ENCODE measurements at regions not wholly inside any gene's neighbourhood (a gene's known extent, or its start where the extent isn't known, plus 50 kb on each side); places are given as distances from the start of the nearest gene placed in this dataset.

DNA sequence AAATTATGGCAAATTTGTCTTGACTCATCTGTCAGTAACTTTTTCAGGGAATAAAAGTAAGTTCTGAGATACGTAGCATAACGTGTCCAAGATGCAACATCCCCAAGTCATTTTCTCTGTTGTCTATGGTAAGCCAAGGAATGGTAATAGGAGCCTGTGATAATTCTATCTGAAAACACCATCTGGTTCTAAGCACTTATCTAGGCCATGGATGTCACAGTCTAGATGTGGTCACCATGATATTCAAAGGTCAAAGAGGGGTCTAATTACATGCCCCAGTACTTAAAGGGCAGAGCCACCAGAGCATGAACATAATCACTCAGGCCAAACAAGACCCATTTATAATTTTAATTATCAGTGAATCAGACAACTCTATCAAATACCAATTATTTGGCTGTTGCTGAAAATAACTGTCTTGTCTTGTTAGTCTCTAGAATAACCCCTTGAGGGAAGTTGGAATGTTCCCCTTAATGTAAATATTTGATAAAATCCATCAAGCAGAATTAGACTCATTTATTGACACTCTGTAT is 225.1 kb upstream of the MPPED2 start:
- Histone ChIP-seq H3K4me3 (replicated peaks in 1 of 3) (no peak overlapping the region), H3K27ac (no peak overlapping the region), H3K36me3 (no peaks in the 10 kb centered on the region), H3K4me1 (no peaks in the 10 kb centered on the region), H3K27me3 (no peaks in the 10 kb centered on the region), H3K9me3 (no peaks in the 10 kb centered on the region)
- intact Hi-C loops (cut with DNase I), result no loop called here
- DNase-seq, result no peak
- TF ChIP-seq, protein P1, sequence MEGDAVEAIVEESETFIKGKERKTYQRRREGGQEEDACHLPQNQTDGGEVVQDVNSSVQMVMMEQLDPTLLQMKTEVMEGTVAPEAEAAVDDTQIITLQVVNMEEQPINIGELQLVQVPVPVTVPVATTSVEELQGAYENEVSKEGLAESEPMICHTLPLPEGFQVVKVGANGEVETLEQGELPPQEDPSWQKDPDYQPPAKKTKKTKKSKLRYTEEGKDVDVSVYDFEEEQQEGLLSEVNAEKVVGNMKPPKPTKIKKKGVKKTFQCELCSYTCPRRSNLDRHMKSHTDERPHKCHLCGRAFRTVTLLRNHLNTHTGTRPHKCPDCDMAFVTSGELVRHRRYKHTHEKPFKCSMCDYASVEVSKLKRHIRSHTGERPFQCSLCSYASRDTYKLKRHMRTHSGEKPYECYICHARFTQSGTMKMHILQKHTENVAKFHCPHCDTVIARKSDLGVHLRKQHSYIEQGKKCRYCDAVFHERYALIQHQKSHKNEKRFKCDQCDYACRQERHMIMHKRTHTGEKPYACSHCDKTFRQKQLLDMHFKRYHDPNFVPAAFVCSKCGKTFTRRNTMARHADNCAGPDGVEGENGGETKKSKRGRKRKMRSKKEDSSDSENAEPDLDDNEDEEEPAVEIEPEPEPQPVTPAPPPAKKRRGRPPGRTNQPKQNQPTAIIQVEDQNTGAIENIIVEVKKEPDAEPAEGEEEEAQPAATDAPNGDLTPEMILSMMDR (IDR thresholded peaks at IDR 0.05), result no peak
- no peak for TF ChIP-seq POLR2A (IDR thresholded peaks at IDR 0.05)
- WGBS, 2 donors, result 90 to 94% methylated on average over 2 of the region's 2 CpGs

DNA sequence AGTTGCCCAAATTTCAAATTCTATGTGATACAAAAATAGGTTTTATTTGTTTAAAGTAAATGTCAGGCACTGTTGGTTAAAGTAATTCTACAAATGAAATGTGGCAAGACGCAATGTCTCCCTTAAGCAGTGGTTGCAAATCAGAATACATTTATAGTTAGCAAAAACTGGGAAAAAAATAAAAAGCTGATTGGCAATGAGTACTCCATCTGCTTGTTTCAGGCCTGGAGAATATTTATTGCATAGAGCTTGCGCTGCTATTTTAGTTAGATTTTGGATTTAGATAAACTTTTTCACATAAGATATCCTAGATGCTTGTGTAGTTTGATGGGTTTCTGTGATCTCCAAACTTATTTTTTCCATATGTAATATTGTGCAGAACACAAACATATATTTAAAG is 224.0 kb upstream of the MPPED2 start:
- Histone ChIP-seq H3K27ac (no peak overlapping the region), H3K4me3 (replicated peaks in 1 of 3) (no peak overlapping the region), H3K36me3 (no peaks in the 10 kb centered on the region), H3K4me1 (no peaks in the 10 kb centered on the region), H3K27me3 (no peaks in the 10 kb centered on the region), H3K9me3 (no peaks in the 10 kb centered on the region)
- no peak for DNase-seq
- intact Hi-C loops (cut with DNase I), result no loop called here
- TF ChIP-seq, protein P1 (IDR thresholded peaks at IDR 0.05), result no peak
- no peak for TF ChIP-seq POLR2A (IDR thresholded peaks at IDR 0.05)
- WGBS, 2 donors, result 92 to 93% methylated on average over 2 of the region's 2 CpGs

DNA sequence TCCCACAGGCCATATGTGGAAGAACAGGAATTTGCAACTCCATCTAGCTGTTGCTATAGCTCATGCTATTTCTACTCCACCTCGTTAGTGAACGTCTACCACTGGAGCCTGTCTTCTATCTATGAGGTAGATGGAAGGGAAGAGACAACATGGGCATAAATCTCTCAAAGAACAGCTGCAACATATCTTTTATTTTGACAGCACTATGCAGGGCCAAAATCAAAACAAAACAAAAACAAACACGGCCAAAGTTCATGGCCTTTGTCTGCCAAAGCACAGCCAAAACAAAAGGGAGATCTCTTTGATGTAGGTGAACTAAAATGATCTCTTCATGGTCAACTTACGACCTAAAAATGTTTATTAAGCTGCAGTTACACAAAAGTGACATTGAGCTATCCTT is 215.2 kb upstream of the MPPED2 start:
- 55 to 64% methylated on average over 4 of the region's 4 CpGs for WGBS, 2 donors
- intact Hi-C loops (cut with DNase I), result no loop called here
- H3K27ac ChIP-seq, result no peak overlapping the region

DNA sequence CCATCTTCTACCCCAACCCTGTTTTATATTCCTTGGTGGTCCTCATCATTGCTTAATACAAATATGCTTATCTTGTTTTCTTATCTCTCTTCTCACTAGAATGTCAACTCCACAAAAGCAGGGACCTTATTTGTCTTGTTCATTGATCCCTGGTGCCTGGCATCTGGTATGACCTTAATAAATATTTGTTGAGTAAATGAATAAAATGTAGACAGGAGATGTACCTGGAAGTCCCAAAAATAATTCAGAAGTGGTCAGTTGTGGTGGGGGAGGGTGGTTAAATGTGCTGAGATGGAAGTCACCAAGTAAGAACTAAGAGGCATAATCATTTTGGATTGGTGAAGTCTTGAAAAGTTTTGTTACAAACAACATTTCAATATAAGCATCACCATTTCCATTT is 214.8 kb upstream of the MPPED2 start:
- no peak for DNase-seq
- no peaks in the 10 kb centered on the region for H3K27me3 ChIP-seq
- no peaks in the 10 kb centered on the region for H3K36me3 ChIP-seq
- no peak overlapping the region for H3K4me3 ChIP-seq (replicated peaks in 1 of 3)
- no peaks in the 10 kb centered on the region for H3K9me3 ChIP-seq
- TF ChIP-seq POLR2A (IDR thresholded peaks at IDR 0.05), result no peak
- TF ChIP-seq, protein P1 (IDR thresholded peaks at IDR 0.05), result no peak
- no peaks in the 10 kb centered on the region for H3K4me1 ChIP-seq
- intact Hi-C loops (cut with DNase I), result no loop called here
- H3K27ac ChIP-seq, result no peak overlapping the region

More for the DNA sequence above, 215.2 kb upstream of the MPPED2 start:
- H3K27me3 ChIP-seq, result no peaks in the 10 kb centered on the region
- no peak for TF ChIP-seq POLR2A (IDR thresholded peaks at IDR 0.05)
- TF ChIP-seq, protein P1 (IDR thresholded peaks at IDR 0.05), result no peak
- no peak for DNase-seq
- no peak overlapping the region for H3K4me3 ChIP-seq (replicated peaks in 1 of 3)
- H3K4me1 ChIP-seq, result no peaks in the 10 kb centered on the region
- no peaks in the 10 kb centered on the region for H3K9me3 ChIP-seq
- no peaks in the 10 kb centered on the region for H3K36me3 ChIP-seq

DNA sequence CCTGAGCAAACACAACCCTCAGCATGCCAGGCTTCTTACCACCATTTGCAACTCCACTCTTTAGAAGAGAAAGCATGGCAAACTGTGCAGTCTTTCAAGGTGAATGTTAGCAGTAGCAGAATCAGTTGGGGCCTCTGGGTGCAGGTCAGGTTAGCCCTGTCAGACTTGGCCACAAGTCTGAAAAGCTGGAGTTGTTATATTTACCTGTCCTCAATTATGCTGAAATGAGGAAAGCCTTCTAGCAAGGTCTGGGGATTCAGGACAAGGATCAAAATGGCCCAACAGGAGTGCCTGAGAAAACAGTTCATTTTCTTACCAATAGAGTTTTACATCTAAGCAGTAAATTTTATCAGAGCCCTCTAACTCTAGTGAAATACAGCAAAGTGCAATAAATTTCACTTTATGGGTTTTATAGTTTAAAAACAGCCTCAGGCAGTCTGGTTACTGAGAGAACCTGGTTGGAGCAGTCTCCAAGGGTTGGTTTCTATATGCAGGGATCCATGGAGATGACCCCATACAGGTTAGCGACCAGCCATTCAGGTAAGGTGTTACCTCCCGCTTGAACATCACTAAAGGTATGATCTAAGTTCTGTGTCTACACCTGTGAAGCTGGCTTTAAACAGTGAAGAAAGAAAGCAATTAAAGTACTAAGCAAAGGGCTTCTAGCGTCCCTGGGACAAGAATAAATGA is 212.5 kb upstream of the MPPED2 start:
- DNase-seq, result no peak
- TF ChIP-seq POLR2A (IDR thresholded peaks at IDR 0.05), result no peak
- TF ChIP-seq, protein P1 (IDR thresholded peaks at IDR 0.05), result no peak
- Histone ChIP-seq H3K27ac (no peak overlapping the region), H3K4me1 (no peaks in the 10 kb centered on the region), H3K4me3 (replicated peaks in 1 of 3) (no peak overlapping the region), H3K36me3 (no peaks in the 10 kb centered on the region), H3K27me3 (no peaks in the 10 kb centered on the region), H3K9me3 (no peaks in the 10 kb centered on the region)
- intact Hi-C loops (cut with DNase I), result no loop called here
- WGBS, 2 donors, result 93 to 94% methylated on average over 3 of the region's 3 CpGs

Measured in thyroid gland (tissue), 4 donors.